ENCODE measurements at regions not wholly inside any gene's neighbourhood (a gene's known extent, or its start where the extent isn't known, plus 50 kb on each side); places are given as distances from the start of the nearest gene placed in this dataset.

DNA sequence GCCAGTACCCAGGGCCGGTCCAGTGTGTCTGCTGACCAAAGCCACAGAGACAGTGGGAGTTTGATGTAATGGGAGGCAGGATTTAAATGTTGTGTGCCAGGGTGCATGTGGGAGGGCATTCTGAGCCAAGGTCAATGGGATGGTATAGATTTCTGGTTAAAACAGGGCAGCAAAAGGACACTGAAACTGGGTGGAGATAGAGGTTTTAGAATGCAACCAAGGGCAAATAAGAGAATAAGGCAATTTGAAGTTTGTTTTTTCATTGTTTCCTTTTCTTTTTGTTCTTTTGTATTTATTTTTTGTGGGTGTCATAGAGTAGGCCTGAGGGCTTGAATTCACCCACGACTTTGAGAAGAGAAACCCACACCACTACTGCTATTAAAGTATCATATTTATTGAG, 65.5 kb upstream of the CLINT1 start:
- no peak for TF ChIP-seq EZH2phosphoT487 (IDR thresholded peaks at IDR 0.05; ENCODE audit: low read length)
- TF ChIP-seq, protein P1, sequence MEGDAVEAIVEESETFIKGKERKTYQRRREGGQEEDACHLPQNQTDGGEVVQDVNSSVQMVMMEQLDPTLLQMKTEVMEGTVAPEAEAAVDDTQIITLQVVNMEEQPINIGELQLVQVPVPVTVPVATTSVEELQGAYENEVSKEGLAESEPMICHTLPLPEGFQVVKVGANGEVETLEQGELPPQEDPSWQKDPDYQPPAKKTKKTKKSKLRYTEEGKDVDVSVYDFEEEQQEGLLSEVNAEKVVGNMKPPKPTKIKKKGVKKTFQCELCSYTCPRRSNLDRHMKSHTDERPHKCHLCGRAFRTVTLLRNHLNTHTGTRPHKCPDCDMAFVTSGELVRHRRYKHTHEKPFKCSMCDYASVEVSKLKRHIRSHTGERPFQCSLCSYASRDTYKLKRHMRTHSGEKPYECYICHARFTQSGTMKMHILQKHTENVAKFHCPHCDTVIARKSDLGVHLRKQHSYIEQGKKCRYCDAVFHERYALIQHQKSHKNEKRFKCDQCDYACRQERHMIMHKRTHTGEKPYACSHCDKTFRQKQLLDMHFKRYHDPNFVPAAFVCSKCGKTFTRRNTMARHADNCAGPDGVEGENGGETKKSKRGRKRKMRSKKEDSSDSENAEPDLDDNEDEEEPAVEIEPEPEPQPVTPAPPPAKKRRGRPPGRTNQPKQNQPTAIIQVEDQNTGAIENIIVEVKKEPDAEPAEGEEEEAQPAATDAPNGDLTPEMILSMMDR (IDR thresholded peaks at IDR 0.05; ENCODE audit: low read length), result no peak

Data from MM.1S (cell line).